Suppressor macrophage treated with lipopolysaccharide for 1 hour (primary cell): ENCODE measurements at regions not wholly inside any gene's neighbourhood (a gene's known extent, or its start where the extent isn't known, plus 50 kb on each side); places are given as distances from the start of the nearest gene placed in this dataset.

Experiments used
- DNase-seq, 3 donors: peaks; one replicate each; pipeline ENCODE4 v3.0.0-alpha.2; 2020 to 2022

DNA sequence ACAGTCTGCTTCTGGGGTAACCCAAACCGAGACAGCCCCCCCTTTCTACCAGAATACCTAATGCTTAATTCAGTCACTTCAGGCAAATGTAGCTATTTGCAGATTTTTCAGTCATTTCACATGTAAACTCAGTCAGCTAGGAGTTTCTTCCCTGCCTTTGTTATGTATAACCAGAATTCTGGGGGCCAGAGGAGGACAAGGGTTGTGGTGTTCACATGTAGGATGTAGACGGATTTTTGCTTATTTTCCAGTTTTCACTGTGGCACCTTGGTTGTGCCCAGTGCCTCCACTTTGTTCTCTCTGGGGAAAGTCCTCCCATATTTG is 51.1 kb downstream of the PROKR2 start:
- DNase-seq = no peak

DNA sequence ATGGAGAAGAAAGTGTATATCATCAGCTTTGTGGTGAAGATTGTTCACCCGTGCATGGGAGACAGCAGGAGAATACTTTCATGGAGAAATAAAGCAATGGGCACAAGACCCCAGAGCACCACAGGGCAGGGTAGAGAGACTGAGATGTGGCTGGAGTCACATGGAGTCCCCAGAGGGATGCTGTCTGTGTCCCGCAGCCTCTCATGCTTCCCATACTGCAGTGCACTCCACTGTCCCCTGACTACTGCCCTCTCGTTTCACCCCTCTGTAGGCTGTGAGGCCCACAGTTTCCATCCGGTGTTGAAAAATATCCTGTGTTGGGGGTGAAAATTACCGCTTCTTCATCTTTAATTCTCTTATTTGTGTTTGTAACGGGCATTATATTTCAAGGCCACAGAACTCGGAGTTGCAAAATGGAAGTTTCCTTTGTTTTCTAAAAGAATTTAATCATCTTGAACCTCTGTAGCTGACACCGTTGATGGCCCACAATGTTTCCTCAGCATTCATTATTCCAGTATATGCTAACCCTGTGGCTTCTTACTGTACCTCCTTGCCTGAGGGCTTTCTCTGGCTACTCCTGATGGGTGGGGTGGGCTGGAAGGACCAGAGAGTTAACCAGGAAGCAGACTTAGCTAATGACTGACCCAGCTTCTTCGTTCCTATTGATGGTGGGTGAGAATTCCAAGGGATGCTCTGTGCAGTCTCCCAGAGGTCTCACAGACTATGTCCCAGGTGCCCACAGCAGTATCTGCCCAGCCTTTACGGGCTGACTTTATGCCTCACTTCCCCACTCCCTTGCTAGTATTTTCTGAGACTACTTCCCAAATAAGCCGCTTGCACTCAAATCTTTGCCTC is 51.7 kb downstream of the PROKR2 start:
- no peak for DNase-seq

- DNase-seq = no peak
Observed at GRCh38 chr20:5261763-5262162, 55.0 kb downstream of the PROKR2 start.

DNA sequence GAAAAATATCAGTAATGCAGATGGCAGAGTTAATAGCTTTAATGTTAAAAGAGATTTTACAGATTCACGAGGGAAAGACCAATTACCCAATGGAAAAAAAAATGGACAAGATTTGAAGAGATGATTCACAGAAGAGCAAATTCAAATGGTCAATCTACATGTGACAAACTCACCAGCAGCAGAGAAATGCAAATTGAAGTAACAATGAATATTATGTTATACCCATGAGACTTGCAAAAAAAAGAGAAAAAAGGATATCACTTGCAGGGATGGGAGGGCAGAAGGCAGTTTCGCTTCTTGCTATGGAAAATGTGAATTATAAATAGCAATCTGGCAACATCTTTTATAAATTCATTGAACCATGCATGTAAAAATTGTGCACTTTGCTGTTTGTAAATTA is 55.9 kb downstream of the PROKR2 start:
- DNase-seq = peak in 1 of 3 donors; percentile 1
